ENCODE measurements at regions not wholly inside any gene's neighbourhood (a gene's known extent, or its start where the extent isn't known, plus 50 kb on each side); places are given as distances from the start of the nearest gene placed in this dataset.
"Not testable (repeated sequence)": the region's sequence is repeated elsewhere in the genome, so short reads cannot be mapped to it uniquely, and the experiment has no call there.

DNA sequence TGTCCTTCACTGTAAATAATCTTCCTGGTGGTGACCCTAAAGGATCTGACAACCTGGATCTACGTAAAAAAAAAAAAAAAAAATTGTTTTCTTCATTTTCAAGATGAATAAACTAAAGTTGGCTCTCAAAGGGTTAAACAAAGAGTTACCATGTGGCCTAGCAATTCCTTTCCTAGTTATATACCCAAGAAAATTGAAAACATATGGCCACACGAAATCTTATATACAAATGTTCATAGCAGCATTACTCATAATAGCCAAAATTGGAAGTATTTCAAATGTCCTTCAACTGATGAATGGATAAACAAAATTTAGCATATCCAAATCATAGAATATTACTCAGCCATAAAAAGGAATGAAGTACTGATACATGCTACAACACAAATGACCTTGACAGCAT lies 145.3 kb upstream of the NBPF9 start:
- TF ChIP-seq, protein P1, sequence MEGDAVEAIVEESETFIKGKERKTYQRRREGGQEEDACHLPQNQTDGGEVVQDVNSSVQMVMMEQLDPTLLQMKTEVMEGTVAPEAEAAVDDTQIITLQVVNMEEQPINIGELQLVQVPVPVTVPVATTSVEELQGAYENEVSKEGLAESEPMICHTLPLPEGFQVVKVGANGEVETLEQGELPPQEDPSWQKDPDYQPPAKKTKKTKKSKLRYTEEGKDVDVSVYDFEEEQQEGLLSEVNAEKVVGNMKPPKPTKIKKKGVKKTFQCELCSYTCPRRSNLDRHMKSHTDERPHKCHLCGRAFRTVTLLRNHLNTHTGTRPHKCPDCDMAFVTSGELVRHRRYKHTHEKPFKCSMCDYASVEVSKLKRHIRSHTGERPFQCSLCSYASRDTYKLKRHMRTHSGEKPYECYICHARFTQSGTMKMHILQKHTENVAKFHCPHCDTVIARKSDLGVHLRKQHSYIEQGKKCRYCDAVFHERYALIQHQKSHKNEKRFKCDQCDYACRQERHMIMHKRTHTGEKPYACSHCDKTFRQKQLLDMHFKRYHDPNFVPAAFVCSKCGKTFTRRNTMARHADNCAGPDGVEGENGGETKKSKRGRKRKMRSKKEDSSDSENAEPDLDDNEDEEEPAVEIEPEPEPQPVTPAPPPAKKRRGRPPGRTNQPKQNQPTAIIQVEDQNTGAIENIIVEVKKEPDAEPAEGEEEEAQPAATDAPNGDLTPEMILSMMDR (conservative IDR thresholded peaks at IDR 0.05 in 1 of 2, IDR thresholded peaks at IDR 0.05 in 1 of 2; ENCODE audit: low read depth in 1 of 2, low read length in 2 of 2) = not testable (repeated sequence)
- TF ChIP-seq EZH2 (IDR thresholded peaks at IDR 0.05; ENCODE audit: low read length, missing control alignments) = not testable (repeated sequence)

All from fibroblast of lung (primary cell).